Motor neuron (in vitro differentiated cells): ENCODE measurements at regions not wholly inside any gene's neighbourhood (a gene's known extent, or its start where the extent isn't known, plus 50 kb on each side); places are given as distances from the start of the nearest gene placed in this dataset.

Experiments
- ATAC-seq, 8 experiments: fragments of 200-7000 bp; cut with Tn5 transposase; replicated peaks in 6 of 8; 2 replicates each; pipeline ENCODE4 v1.8.0; 2021; ENCODE audit warnings: mild to moderate bottlenecking in 8 of 8, moderate library complexity in 8 of 8
- H3K27ac ChIP-seq, 2 donors: fragments of 250-450 bp; sonication (Bioruptor Pico); 2 replicates each; pipeline ENCODE4 v1.9.0; 2021; ENCODE audit warnings: antibody characterized with exemption in 2 of 2, mild to moderate bottlenecking in 2 of 2, moderate library complexity in 1 of 2
- H3K4me1 ChIP-seq, 2 donors: fragments of 250-450 bp; sonication (Bioruptor Pico); replicated peaks in 1 of 2; 2 replicates each; pipeline ENCODE4 v1.6.1; 2021; ENCODE audit warnings: antibody characterized with exemption in 2 of 2, mild to moderate bottlenecking in 2 of 2, moderate library complexity in 1 of 2
- H3K4me3 ChIP-seq, 5 donors: fragments of 250-450 bp; sonication (Bioruptor Pico); 2 replicates each; pipeline ENCODE4 v1.9.0; 2021; ENCODE audit warnings: antibody characterized with exemption in 5 of 5, mild to moderate bottlenecking in 5 of 5, moderate library complexity in 4 of 5
- WGBS, 10 experiments: fragments of 450-650 bp; shearing (Covaris generic); methylation state at CpG; one replicate each; pipeline ENCODE4 v1.0.0; 2022; 5-methylcytosine and 5-hydroxymethylcytosine counted together
- in situ Hi-C, 9 experiments: fragments of 400-800 bp; cut with MboI; loops; one replicate each; pipeline ENCODE4 v1.15.0; 2021; ENCODE audit warnings: low sequenced_read_pairs in 9 of 9, low pct_unique_long_range_greater_than_20kb in 2 of 9; ENCODE audit not compliant: unreplicated experiment in 9 of 9

DNA sequence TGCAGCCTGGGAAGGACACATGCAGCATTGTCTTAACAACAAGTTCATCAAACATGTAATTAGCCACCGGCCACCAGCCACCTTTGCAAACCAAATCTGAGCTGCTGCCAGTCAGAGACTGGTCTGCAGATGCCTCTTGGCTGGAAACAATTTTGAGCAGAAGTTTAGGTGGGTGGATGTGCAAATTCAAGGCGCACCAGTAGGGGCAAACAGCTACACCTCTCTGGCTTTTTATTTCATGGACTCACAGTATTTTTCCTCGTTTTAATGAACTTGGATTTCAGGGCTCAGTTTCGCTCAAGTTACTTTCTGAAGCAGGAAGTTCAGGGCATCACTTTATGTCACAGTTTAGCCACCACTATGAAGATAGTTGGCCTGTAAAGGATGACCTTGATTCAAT, 94.3 kb downstream of the OTX2 start:
- no peak overlapping the region for H3K4me3 ChIP-seq
- H3K4me1 ChIP-seq: no peaks in the 10 kb centered on the region
- 0 to 75% (median 19%) methylated on average over 1 to 4 of the region's 4 CpGs; no CpG with 5 or more reads in 2 of the 10 experiments for WGBS, 10 experiments
- no peak overlapping the region for H3K27ac ChIP-seq
- in situ Hi-C loops: no loop called here
- no peak for ATAC-seq

DNA sequence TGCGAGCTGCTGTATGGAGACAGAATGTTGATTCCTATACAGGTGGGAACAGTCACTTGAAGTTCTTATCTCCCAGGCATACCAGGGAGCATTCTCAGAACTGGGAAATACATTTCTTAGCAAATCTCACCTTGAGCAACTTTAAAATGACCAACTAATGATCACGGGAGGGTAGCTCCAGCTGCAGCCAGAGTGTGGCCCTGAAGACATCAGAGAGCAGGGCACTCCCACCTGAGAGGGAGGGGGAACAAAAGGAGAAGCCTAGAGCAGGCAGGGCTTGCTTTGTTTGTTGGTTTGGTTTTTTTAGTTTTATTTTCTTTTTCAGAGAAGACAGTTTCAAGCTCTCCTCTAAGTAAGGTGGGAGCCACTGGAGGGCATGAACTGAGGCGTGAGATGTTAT, 101.1 kb downstream of the OTX2 start:
- H3K4me3 ChIP-seq: no peak overlapping the region
- no peak for ATAC-seq
- no peaks in the 10 kb centered on the region for H3K4me1 ChIP-seq
- no peak overlapping the region for H3K27ac ChIP-seq
- in situ Hi-C loops: no loop called here
- 10 to 90% (median 61%) methylated on average over 1 to 2 of the region's 3 CpGs; no CpG with 5 or more reads in 1 of the 10 experiments for WGBS, 10 experiments

DNA sequence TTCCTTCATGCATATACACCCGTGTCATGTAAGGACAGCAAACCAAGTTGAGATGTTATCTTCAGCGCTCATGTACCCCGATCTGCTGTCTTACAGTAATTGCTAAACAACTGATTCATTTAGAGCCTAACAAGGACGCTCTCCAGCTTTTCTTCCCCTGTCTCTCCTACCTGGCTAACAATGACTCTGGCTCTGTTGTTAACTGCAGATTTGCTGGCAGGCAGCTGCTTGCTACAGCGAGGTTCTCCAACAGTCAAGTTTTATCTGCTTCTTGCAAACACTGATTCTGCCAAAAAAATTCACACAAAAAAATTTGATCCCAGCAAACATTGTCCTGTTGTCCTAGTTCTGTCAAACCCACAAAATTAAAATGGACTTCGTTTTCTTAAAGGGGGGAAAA, 101.6 kb downstream of the OTX2 start:
- Histone ChIP-seq H3K4me3 (no peak overlapping the region), H3K4me1 (no peaks in the 10 kb centered on the region), H3K27ac (no peak overlapping the region)
- in situ Hi-C loops: no loop called here
- WGBS, 10 experiments: 20 to 57% (median 46%) methylated on average over 5 to 6 of the region's 6 CpGs; no CpG with 5 or more reads in 2 of the 10 experiments
- no peak for ATAC-seq

GRCh38 chr14:56703947-56704346, 106.3 kb downstream of the OTX2 start:
- Histone ChIP-seq H3K4me1 (no peaks in the 10 kb centered on the region), H3K27ac (no peak overlapping the region), H3K4me3 (no peak overlapping the region)
- in situ Hi-C loops: no loop called here
- WGBS, 10 experiments: 5 to 67% (median 50%) methylated on average over 1 to 6 of the region's 6 CpGs; no CpG with 5 or more reads in 3 of the 10 experiments
- ATAC-seq: no peak

- no peak for ATAC-seq
- in situ Hi-C loops: no loop called here
- Histone ChIP-seq H3K4me3 (no peak overlapping the region), H3K4me1 (no peaks in the 10 kb centered on the region), H3K27ac (no peak overlapping the region)
- 4 to 68% (median 55%) methylated on average over 2 to 7 of the region's 9 CpGs; no CpG with 5 or more reads in 1 of the 10 experiments for WGBS, 10 experiments
These were observed 107.8 kb downstream of the OTX2 start for GRCh38 chr14:56702515-56702914.
